OCI-LY3 (cell line): ENCODE measurements at regions not wholly inside any gene's neighbourhood (a gene's known extent, or its start where the extent isn't known, plus 50 kb on each side); places are given as distances from the start of the nearest gene placed in this dataset.

ENCODE experiments used
- H2AFZ ChIP-seq: fragments of 200-600, 300-600 bp; shearing (Covaris generic); 2 replicates; pipeline ENCODE4 v1.6.0; 2014; ENCODE audit warnings: antibody characterized with exemption, low read depth, low read length
- H3K27ac ChIP-seq: fragments of 200-600, 300-600 bp; sonication (generic); 2 replicates; pipeline ENCODE4 v1.5.1; 2014; ENCODE audit warnings: mild to moderate bottlenecking, low read length, moderate library complexity, mixed read lengths
- H3K27me3 ChIP-seq: fragments of 200-600, 300-600 bp; sonication (generic); 2 replicates; pipeline ENCODE4 v1.6.1; 2014; ENCODE audit warnings: low read depth, low read length, mixed read lengths
- H3K36me3 ChIP-seq: fragments of 200-600, 300-600 bp; sonication (generic); replicated peaks from 2 replicates; pipeline ENCODE3; 2014; ENCODE audit warnings: low read depth, low read length, mixed read lengths
- H3K4me1 ChIP-seq: fragments of 300-600, 200-600 bp; sonication (generic); 2 replicates; pipeline ENCODE4 v1.6.1; 2014; ENCODE audit warnings: low read length, mixed read lengths
- H3K4me2 ChIP-seq: fragments of 200-600, 300-600 bp; sonication (generic); 2 replicates; pipeline ENCODE4 v1.6.1; 2014; ENCODE audit warnings: low read length, mixed read lengths
- H3K4me3 ChIP-seq: fragments of 300-600, 200-600 bp; sonication (generic); 2 replicates; pipeline ENCODE4 v1.5.1; 2014; ENCODE audit warnings: antibody characterized with exemption, mild to moderate bottlenecking, low read length, moderate library complexity
- H3K79me2 ChIP-seq: fragments of 300-600, 200-600 bp; shearing (Covaris generic); 2 replicates; pipeline ENCODE4 v1.6.1; 2014; ENCODE audit warnings: mild to moderate bottlenecking, low read length, mixed read lengths
- H3K9ac ChIP-seq: fragments of 300-600, 200-600 bp; shearing (Covaris generic); 2 replicates; pipeline ENCODE4 v1.6.0; 2014; ENCODE audit warnings: mild to moderate bottlenecking, low read length, moderate library complexity
- H3K9me3 ChIP-seq: fragments of 200-600, 300-600 bp; shearing (Covaris generic); 2 replicates; pipeline ENCODE4 v1.6.1; 2014; ENCODE audit warnings: low read length, mixed read lengths; ENCODE audit not compliant: insufficient read depth
- H4K20me1 ChIP-seq: fragments of 200-600, 300-600 bp; sonication (generic); 2 replicates; pipeline ENCODE4 v1.6.1; 2016; ENCODE audit warnings: low read length, mixed read lengths; ENCODE audit not compliant: insufficient read depth
- CTCF ChIP-seq: fragments of 200-600, 300-600 bp; sonication (generic); IDR thresholded peaks from 2 replicates; pipeline ENCODE4 v1.5.1; 2014; ENCODE audit warnings: antibody characterized with exemption, low read length, low read depth
- EZH2phosphoT487 ChIP-seq: fragments of 200-600 bp; shearing (Covaris generic); IDR thresholded peaks from 2 replicates; pipeline ENCODE4 v1.6.1; 2018; ENCODE audit warnings: antibody characterized with exemption, mixed run types, low read depth

DNA sequence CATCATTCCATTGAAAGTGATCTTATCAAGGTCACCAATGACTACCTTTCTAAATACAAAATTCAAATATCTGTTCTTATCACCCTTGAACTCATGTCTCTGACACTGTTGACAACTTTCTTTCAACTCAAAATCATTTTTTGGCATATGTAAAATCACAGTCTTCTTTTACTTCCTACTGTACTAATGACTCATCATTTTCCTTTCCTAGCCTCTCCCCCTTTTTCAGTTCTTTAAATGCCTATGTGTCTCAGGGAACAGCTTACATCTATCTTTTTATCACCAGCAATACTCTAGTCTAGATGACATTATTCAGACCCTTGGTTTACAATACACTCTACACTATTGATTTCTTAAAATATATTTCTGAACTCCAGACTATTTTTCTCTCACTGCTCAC, 2220.7 kb upstream of the RAG2 start:
- no peak overlapping the region for H3K9ac ChIP-seq
- no peaks in the 10 kb centered on the region for H3K27me3 ChIP-seq
- no peak overlapping the region for H3K4me2 ChIP-seq
- H3K79me2 ChIP-seq, result no peaks in the 10 kb centered on the region
- H2AFZ ChIP-seq, result no peak overlapping the region
- no peak overlapping the region for H3K27ac ChIP-seq
- no peak for TF ChIP-seq EZH2phosphoT487
- TF ChIP-seq CTCF, result no peak
- H3K4me1 ChIP-seq, result peaks cover 8% of the 10 kb centered on the region
- H4K20me1 ChIP-seq, result no peaks in the 10 kb centered on the region
- H3K4me3 ChIP-seq, result no peak overlapping the region
- H3K36me3 ChIP-seq, result no peaks in the 10 kb centered on the region
- H3K9me3 ChIP-seq, result no peaks in the 10 kb centered on the region

GRCh38 chr11:38814670-38815069, 2216.6 kb upstream of the RAG2 start:
- TF ChIP-seq EZH2phosphoT487 (no peak), CTCF (no peak)

DNA sequence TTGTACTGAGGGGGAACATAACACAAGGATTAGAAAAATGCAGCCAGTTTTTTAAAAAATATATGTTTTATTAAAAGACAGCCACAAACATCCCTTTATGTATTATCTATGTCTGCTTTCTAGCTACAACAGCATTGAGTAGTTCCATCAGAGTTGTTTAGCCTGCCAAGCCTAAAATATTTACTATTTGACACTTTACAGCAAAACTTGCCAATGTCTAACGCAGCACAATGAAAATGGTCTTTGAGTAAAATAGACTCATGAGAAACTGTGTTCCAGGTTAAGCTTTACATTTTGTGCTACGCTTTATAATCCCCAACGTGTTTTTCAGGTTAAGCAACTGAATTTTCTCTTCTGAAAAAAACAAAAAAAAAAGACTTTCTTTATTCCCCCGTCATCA, 2211.5 kb upstream of the RAG2 start:
- Histone ChIP-seq H3K27ac (no peak overlapping the region), H3K4me3 (no peak overlapping the region), H4K20me1 (no peaks in the 10 kb centered on the region), H3K9me3 (no peaks in the 10 kb centered on the region), H3K4me1 (peaks cover 6% of the 10 kb centered on the region), H3K79me2 (no peaks in the 10 kb centered on the region), H3K36me3 (no peaks in the 10 kb centered on the region), H3K27me3 (no peaks in the 10 kb centered on the region), H3K4me2 (no peak overlapping the region), H2AFZ (no peak overlapping the region), H3K9ac (no peak overlapping the region)
- no peak for TF ChIP-seq EZH2phosphoT487
- no peak for TF ChIP-seq CTCF

More at GRCh38 chr11:38814670-38815069, 2216.6 kb upstream of the RAG2 start:
- Histone ChIP-seq H4K20me1 (no peaks in the 10 kb centered on the region), H3K27ac (no peak overlapping the region), H3K27me3 (no peaks in the 10 kb centered on the region), H3K4me3 (no peak overlapping the region), H2AFZ (no peak overlapping the region), H3K36me3 (no peaks in the 10 kb centered on the region), H3K79me2 (no peaks in the 10 kb centered on the region), H3K9me3 (no peaks in the 10 kb centered on the region), H3K9ac (no peak overlapping the region), H3K4me2 (no peak overlapping the region), H3K4me1 (peaks cover 8% of the 10 kb centered on the region)

GRCh38 chr11:38796281-38796680, 2198.2 kb upstream of the RAG2 start:
- no peak for TF ChIP-seq CTCF
- no peak for TF ChIP-seq EZH2phosphoT487
- no peaks in the 10 kb centered on the region for H3K36me3 ChIP-seq
- no peaks in the 10 kb centered on the region for H3K4me1 ChIP-seq
- H2AFZ ChIP-seq, result no peak overlapping the region
- no peak overlapping the region for H3K27ac ChIP-seq
- no peaks in the 10 kb centered on the region for H4K20me1 ChIP-seq
- H3K9me3 ChIP-seq, result 0 out of 2 replicates have a peak, but pooled peaks cover 4% of the 10 kb centered on the region
- H3K9ac ChIP-seq, result no peak overlapping the region
- H3K4me2 ChIP-seq, result no peak overlapping the region
- H3K4me3 ChIP-seq, result no peak overlapping the region
- H3K27me3 ChIP-seq, result no peaks in the 10 kb centered on the region
- no peaks in the 10 kb centered on the region for H3K79me2 ChIP-seq
